H4 (cell line): ENCODE measurements at regions not wholly inside any gene's neighbourhood (a gene's known extent, or its start where the extent isn't known, plus 50 kb on each side); places are given as distances from the start of the nearest gene placed in this dataset.

ENCODE experiments used
- DNase-seq: peaks from one replicate; pipeline ENCODE4 v3.0.0-alpha.2; 2015; ENCODE audit warnings: low spot score

- no peak for DNase-seq
Observed at GRCh38 chr13:97786510-97786909, 167.0 kb upstream of the IPO5 start.

GRCh38 chr13:97797553-97797952 is 155.9 kb upstream of the IPO5 start:
- DNase-seq, result no peak

- no peak for DNase-seq
Observed at GRCh38 chr13:97798171-97798821, 155.2 kb upstream of the IPO5 start.

GRCh38 chr13:97798836-97799235 is 154.6 kb upstream of the IPO5 start:
- DNase-seq, result no peak

GRCh38 chr13:97802213-97802612 is 151.3 kb upstream of the IPO5 start:
- DNase-seq, result no peak

GRCh38 chr13:97809576-97809975 is 143.9 kb upstream of the IPO5 start:
- no peak for DNase-seq

GRCh38 chr13:97810152-97810551 is 143.3 kb upstream of the IPO5 start:
- peak; percentile 4 for DNase-seq

GRCh38 chr13:97822377-97822776 is 131.1 kb upstream of the IPO5 start:
- no peak for DNase-seq

GRCh38 chr13:97826421-97827012 is 127.0 kb upstream of the IPO5 start:
- DNase-seq, result no peak

- DNase-seq, result no peak
Observed at GRCh38 chr13:97834250-97834649, 119.2 kb upstream of the IPO5 start.

- DNase-seq, result no peak
Observed at GRCh38 chr13:97843189-97843588, 110.3 kb upstream of the IPO5 start.

- no peak for DNase-seq
Observed at GRCh38 chr13:97844151-97844550, 109.3 kb upstream of the IPO5 start.

- no peak for DNase-seq
Observed at GRCh38 chr13:97848886-97849285, 104.6 kb upstream of the IPO5 start.

GRCh38 chr13:97849305-97849704 is 104.2 kb upstream of the IPO5 start:
- peak; percentile 14 for DNase-seq

- DNase-seq, result no peak
Observed at GRCh38 chr13:97851269-97851668, 102.2 kb upstream of the IPO5 start.

GRCh38 chr13:97852181-97852874 is 101.1 kb upstream of the IPO5 start:
- no peak for DNase-seq

- no peak for DNase-seq
Observed at GRCh38 chr13:97853550-97853949, 99.9 kb upstream of the IPO5 start.

- DNase-seq, result peak; percentile 59
Observed at GRCh38 chr13:97855570-97856303, 97.7 kb upstream of the IPO5 start.

- no peak for DNase-seq
Observed at GRCh38 chr13:97856304-97856675, 97.2 kb upstream of the IPO5 start.

- DNase-seq, result no peak
Observed at GRCh38 chr13:97858161-97858560, 95.3 kb upstream of the IPO5 start.

- DNase-seq, result no peak
Observed at GRCh38 chr13:97866346-97866745, 87.1 kb upstream of the IPO5 start.

GRCh38 chr13:97866751-97867150 is 86.7 kb upstream of the IPO5 start:
- DNase-seq, result no peak

GRCh38 chr13:97873398-97873797 is 80.1 kb upstream of the IPO5 start:
- no peak for DNase-seq
